PC-9 (cell line): ENCODE measurements at regions not wholly inside any gene's neighbourhood (a gene's known extent, or its start where the extent isn't known, plus 50 kb on each side); places are given as distances from the start of the nearest gene placed in this dataset.

Experiments used
- CTCF ChIP-seq: fragments of 200-600 bp; sonication (generic); conservative IDR thresholded peaks from 2 replicates; pipeline ENCODE4 v1.6.1; 2017; ENCODE audit warnings: mixed run types, antibody characterized with exemption, mild to moderate bottlenecking, moderate library complexity
- EZH2 ChIP-seq: fragments of 200-600 bp; sonication (generic); IDR thresholded peaks from 2 replicates; pipeline ENCODE4 v1.8.0; 2017; ENCODE audit warnings: antibody characterized with exemption, low read depth

- TF ChIP-seq CTCF (no peak), EZH2 (no peak)
Observed at GRCh38 chr19:31152906-31153305, 196.3 kb downstream of the TSHZ3 start.
